Body of pancreas (tissue), 4 donors: ENCODE measurements at regions not wholly inside any gene's neighbourhood (a gene's known extent, or its start where the extent isn't known, plus 50 kb on each side); places are given as distances from the start of the nearest gene placed in this dataset.

Experiments used
- ATAC-seq: fragments of 150-250 bp; one replicate; pipeline ENCODE4 v1.9.1; 2016
- DNase-seq, 4 donors: peaks; one replicate each; pipeline ENCODE4 v3.0.0-alpha.2; 2019
- H3K27ac ChIP-seq, 4 donors: fragments of 200-600 bp; sonication (generic); 1 replicate in 3 of 4; 2 replicates in 1 of 4; pipeline versions ENCODE4 v1.5.1 to v1.6.1; 2016 to 2019; ENCODE audit warnings: mild to moderate bottlenecking in 1 of 4, mixed read lengths in 1 of 4, moderate library complexity in 1 of 4
- H3K27me3 ChIP-seq, 2 donors: fragments of 200-600 bp; sonication (generic); one replicate each; pipeline ENCODE4 v1.6.0; 2016; ENCODE audit warnings: mild to moderate bottlenecking in 1 of 2
- H3K36me3 ChIP-seq, 2 donors: fragments of 200-600 bp; sonication (generic); replicated peaks in 1 of 2; 2 replicates each; pipeline ENCODE4 v1.5.1; 2016; ENCODE audit warnings: low read depth in 2 of 2; ENCODE audit not compliant: insufficient read depth in 1 of 2
- H3K4me1 ChIP-seq: fragments of 200-600 bp; sonication (generic); one replicate; pipeline ENCODE4 v1.6.0; 2016
- H3K4me3 ChIP-seq, 2 donors: fragments of 200-600 bp; sonication (generic); 1 replicate in 1 of 2; 2 replicates in 1 of 2; pipeline ENCODE4 v1.5.1; 2016 to 2019
- H3K9me3 ChIP-seq, 3 donors: fragments of 200-600 bp; sonication (generic); 1 replicate in 2 of 3; 2 replicates in 1 of 3; pipeline ENCODE4 v1.5.1; 2016
- POLR2A ChIP-seq, 3 donors: fragments of 450-650 bp; IDR thresholded peaks; one replicate each; pipeline ENCODE4 v1.6.1; 2016; ENCODE audit warnings: antibody characterized with exemption in 3 of 3, mild to moderate bottlenecking in 2 of 3
- WGBS, 2 donors: methylation state at CpG; one replicate each; pipeline ENCODE4 v1.1.5; 2017; 5-methylcytosine and 5-hydroxymethylcytosine counted together
- intact Hi-C: fragments of 100-400 bp; cut with DNase I; formaldehyde crosslinking; loops from one replicate; pipeline ENCODE4 v1.15.1; 2023
- TF ChIP-seq, protein P1 (sequence below), 7 experiments: fragments of 450-650 bp in 4 of 7; fragments of 200-600 bp in 3 of 7; sonication (generic) in 3 of 7; IDR thresholded peaks; one replicate each; pipeline ENCODE4 v1.5.1; 2016 to 2019; ENCODE audit warnings: antibody characterized with exemption in 7 of 7

DNA sequence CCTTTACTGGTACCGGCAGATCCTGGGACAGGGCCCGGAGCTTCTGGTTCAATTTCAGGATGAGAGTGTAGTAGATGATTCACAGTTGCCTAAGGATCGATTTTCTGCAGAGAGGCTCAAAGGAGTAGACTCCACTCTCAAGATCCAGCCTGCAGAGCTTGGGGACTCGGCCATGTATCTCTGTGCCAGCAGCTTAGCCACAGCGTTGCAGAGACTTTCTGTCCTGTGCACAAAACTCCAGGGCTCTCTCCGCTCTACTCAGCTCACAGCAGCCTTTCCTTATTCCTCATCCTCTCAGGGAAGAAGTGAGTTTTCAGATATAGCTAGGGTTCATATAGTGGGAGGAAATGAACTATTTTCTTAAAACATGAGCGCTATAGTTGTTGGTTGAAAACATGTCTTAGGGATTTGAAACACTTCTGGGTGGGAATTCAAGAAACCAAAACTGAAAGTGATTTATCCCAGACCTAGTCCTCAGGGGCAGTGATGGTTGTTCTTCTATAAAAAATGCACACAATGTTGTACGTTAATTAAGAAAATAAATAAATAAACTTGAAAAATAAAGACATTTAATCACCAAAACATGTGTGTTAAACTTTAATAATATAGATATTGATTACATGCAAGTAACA lies 150.2 kb upstream of the PRSS58 start:
- no peak for ATAC-seq
- intact Hi-C loops = no loop called here
- Histone ChIP-seq H3K4me1 (no peaks in the 10 kb centered on the region), H3K36me3 (no peaks in the 10 kb centered on the region), H3K4me3 (no peak overlapping the region), H3K27me3 (no peaks in the 10 kb centered on the region), H3K9me3 (no peaks in the 10 kb centered on the region), H3K27ac (no peak overlapping the region)
- no peak for DNase-seq
- no peak for TF ChIP-seq POLR2A (IDR thresholded peaks at IDR 0.05)
- TF ChIP-seq, protein P1, sequence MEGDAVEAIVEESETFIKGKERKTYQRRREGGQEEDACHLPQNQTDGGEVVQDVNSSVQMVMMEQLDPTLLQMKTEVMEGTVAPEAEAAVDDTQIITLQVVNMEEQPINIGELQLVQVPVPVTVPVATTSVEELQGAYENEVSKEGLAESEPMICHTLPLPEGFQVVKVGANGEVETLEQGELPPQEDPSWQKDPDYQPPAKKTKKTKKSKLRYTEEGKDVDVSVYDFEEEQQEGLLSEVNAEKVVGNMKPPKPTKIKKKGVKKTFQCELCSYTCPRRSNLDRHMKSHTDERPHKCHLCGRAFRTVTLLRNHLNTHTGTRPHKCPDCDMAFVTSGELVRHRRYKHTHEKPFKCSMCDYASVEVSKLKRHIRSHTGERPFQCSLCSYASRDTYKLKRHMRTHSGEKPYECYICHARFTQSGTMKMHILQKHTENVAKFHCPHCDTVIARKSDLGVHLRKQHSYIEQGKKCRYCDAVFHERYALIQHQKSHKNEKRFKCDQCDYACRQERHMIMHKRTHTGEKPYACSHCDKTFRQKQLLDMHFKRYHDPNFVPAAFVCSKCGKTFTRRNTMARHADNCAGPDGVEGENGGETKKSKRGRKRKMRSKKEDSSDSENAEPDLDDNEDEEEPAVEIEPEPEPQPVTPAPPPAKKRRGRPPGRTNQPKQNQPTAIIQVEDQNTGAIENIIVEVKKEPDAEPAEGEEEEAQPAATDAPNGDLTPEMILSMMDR (IDR thresholded peaks at IDR 0.05) = no peak
- 82 to 86% methylated on average over 8 of the region's 8 CpGs for WGBS, 2 donors

DNA sequence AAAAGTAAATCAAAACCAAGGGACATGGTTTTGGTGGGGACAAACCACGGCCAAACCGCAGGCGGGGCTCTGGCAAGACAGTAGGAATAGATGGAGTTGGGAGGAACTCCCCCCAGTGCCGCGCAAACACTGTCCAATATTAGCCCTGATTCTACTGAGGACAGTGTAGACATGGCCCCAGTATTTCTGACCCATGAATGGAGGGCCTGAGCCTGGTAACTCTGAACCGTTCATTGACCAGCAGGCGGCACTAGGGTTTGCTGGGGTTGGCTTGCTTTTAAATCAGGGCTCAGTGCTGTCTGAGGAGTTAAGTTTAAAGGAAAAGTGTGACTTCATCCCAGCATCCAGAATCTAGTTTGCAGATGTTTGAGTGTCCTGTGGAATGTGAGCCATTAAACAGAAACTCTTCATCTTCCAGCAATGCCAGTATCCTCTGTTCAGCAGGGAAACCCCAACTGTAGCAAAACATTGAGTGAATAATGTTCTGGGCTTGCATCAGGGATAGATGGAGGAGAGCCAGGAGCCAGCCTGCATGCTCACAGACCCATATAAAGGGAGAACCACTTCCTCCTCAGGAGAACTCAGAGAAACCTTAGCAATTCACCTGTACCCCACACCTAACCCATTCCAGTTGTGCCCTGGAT lies 147.4 kb upstream of the PRSS58 start:
- Histone ChIP-seq H3K27me3 (no peaks in the 10 kb centered on the region), H3K4me1 (no peaks in the 10 kb centered on the region), H3K27ac (no peak overlapping the region), H3K36me3 (no peaks in the 10 kb centered on the region), H3K4me3 (no peak overlapping the region), H3K9me3 (no peaks in the 10 kb centered on the region)
- intact Hi-C loops = no loop called here
- no peak for ATAC-seq
- TF ChIP-seq, protein P1 (IDR thresholded peaks at IDR 0.05) = no peak
- TF ChIP-seq POLR2A (IDR thresholded peaks at IDR 0.05) = no peak
- DNase-seq = no peak
- 86 to 91% methylated on average over 7 of the region's 7 CpGs for WGBS, 2 donors

DNA sequence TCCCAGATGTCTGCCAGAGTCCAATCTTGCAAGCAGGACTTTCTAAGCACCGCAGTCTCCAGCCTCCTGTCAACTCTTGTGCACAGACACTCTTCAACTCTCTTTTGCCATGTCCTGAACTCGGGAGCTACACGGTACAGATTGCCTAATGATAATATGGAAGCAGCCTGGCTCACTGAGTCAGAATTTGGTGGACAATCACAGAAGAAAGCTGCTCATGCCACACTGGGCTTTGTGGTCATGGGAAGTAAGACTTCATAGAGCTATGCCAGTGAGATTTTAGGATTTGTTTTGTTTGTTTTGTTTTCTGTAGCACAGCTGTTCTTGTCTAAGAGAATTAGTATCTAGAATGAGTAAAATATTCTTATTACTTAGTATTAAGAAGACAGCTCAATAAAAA lies 144.1 kb upstream of the PRSS58 start:
- 70 to 84% methylated on average over 3 of the region's 3 CpGs for WGBS, 2 donors
- no peak for DNase-seq

DNA sequence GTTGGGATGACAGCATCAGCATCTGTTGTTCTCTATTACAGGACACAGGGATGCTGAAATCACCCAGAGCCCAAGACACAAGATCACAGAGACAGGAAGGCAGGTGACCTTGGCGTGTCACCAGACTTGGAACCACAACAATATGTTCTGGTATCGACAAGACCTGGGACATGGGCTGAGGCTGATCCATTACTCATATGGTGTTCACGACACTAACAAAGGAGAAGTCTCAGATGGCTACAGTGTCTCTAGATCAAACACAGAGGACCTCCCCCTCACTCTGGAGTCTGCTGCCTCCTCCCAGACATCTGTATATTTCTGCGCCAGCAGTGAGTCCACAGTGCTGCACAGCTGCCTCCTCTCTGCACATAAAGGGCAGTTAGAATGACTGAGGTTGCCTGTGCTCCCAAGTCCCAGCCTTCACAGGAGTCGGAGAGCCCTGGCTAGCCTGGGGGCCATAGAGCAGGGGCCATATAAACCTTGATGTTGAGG lies 142.2 kb upstream of the PRSS58 start:
- ATAC-seq = no peak
- 72 to 89% methylated on average over 5 of the region's 5 CpGs for WGBS, 2 donors
- Histone ChIP-seq H3K4me3 (no peak overlapping the region), H3K4me1 (no peaks in the 10 kb centered on the region), H3K9me3 (no peaks in the 10 kb centered on the region), H3K27ac (no peak overlapping the region), H3K27me3 (no peaks in the 10 kb centered on the region), H3K36me3 (no peaks in the 10 kb centered on the region)
- no peak for TF ChIP-seq POLR2A (IDR thresholded peaks at IDR 0.05)
- TF ChIP-seq, protein P1 (IDR thresholded peaks at IDR 0.05) = no peak
- intact Hi-C loops = no loop called here
- no peak for DNase-seq

More for the DNA sequence above, 144.1 kb upstream of the PRSS58 start:
- H3K4me3 ChIP-seq = no peak overlapping the region
- H3K36me3 ChIP-seq = no peaks in the 10 kb centered on the region
- no peaks in the 10 kb centered on the region for H3K27me3 ChIP-seq
- H3K9me3 ChIP-seq = no peaks in the 10 kb centered on the region
- ATAC-seq = no peak
- intact Hi-C loops = no loop called here
- no peaks in the 10 kb centered on the region for H3K4me1 ChIP-seq
- H3K27ac ChIP-seq = no peak overlapping the region
- TF ChIP-seq POLR2A (IDR thresholded peaks at IDR 0.05) = no peak

DNA sequence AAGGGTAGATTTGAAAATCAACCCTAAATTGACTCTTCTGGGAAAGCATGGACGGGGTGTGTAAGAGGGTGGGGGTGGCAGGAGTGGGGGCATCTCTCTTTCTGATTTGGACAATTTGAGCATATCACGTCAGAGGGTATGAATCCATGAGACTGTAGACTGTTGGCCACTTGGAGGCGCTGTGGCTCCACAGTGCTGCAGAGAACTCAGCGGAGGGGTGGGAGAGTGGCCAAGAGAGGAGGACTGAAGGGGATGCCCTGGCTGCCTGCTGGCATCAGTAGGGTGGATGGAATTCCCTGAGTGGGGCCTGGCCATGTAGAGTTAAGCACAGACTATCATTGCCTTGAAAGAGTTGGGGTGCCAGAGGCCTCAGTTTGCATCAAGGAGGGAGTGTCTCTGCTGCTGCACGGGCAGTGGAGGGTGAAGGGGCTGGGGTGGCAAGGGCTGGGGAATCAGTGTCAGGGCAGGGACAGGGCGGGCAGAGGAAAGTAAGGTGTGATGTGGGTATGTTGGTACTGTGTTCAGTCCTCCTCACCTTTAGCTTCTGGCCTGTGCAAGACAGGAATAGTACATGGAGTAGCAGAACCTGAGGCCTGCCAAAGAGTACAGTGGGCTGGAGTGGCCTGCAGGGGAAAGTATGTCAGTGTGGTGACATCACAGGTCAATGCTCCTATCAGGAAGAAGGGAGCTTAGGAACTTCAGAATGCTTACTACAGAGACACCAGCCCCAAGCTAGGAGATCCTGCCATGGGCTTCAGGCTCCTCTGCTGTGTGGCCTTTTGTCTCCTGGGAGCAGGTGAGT lies 133.5 kb upstream of the PRSS58 start:
- H3K27me3 ChIP-seq = no peaks in the 10 kb centered on the region
- intact Hi-C loops = no loop called here
- 69 to 90% methylated on average over 6 of the region's 6 CpGs for WGBS, 2 donors
- H3K36me3 ChIP-seq = no peaks in the 10 kb centered on the region
- ATAC-seq (no peak), DNase-seq (peak in 1 of 4 donors; percentile 37)
- H3K27ac ChIP-seq = no peak overlapping the region
- no peak overlapping the region for H3K4me3 ChIP-seq
- H3K4me1 ChIP-seq = no peaks in the 10 kb centered on the region
- no peaks in the 10 kb centered on the region for H3K9me3 ChIP-seq
- TF ChIP-seq, protein P1 (IDR thresholded peaks at IDR 0.05) = peak in 1 of 7 experiments; percentile 13
- TF ChIP-seq POLR2A (IDR thresholded peaks at IDR 0.05) = no peak
